ES-I3 (cell line): ENCODE measurements at regions not wholly inside any gene's neighbourhood (a gene's known extent, or its start where the extent isn't known, plus 50 kb on each side); places are given as distances from the start of the nearest gene placed in this dataset.
"Not testable (repeated sequence)": the region's sequence is repeated elsewhere in the genome, so short reads cannot be mapped to it uniquely, and the experiment has no call there.

Source experiments
- H3K36me3 ChIP-seq: 2 replicates; pipeline ENCODE4 v1.6.1; 2013; ENCODE audit warnings: mild to moderate bottlenecking, low read length, control low read depth, moderate library complexity; ENCODE audit not compliant: insufficient read depth
- H3K4me1 ChIP-seq: 2 replicates; pipeline ENCODE4 v1.6.1; 2013; ENCODE audit warnings: mild to moderate bottlenecking, control low read depth, low read length; ENCODE audit not compliant: insufficient read depth
- H3K9ac ChIP-seq: 2 replicates; pipeline ENCODE4 v1.6.1; 2013; ENCODE audit warnings: low read depth, mild to moderate bottlenecking, low read length, moderate library complexity
- H3K9me3 ChIP-seq: 2 replicates; pipeline ENCODE4 v1.6.1; 2013; ENCODE audit warnings: mild to moderate bottlenecking, low read length, moderate library complexity; ENCODE audit not compliant: control insufficient read depth, insufficient read depth

DNA sequence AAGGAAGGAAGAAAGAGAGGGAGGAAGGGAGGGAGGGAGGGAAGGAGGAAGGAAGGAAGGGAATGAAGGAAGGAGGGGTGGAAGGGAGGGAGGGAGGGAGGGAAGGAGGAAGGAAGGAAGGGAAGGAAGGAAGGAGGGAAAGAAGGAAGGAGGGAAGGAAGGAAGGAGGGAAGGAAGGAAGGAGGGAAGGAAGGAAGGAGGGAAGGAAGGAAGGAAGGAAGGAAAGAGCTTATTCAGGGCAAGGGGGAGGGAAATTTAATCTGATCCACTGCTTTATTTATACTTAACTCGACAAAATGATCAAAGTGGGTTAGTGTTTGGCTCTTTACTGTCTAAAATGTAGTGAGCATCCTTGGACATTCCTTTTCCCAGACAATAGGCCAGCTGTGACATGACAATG lies 985.2 kb upstream of the FANCL start:
- not testable (repeated sequence) for H3K36me3 ChIP-seq, H3K9me3 ChIP-seq, H3K9ac ChIP-seq, H3K4me1 ChIP-seq

DNA sequence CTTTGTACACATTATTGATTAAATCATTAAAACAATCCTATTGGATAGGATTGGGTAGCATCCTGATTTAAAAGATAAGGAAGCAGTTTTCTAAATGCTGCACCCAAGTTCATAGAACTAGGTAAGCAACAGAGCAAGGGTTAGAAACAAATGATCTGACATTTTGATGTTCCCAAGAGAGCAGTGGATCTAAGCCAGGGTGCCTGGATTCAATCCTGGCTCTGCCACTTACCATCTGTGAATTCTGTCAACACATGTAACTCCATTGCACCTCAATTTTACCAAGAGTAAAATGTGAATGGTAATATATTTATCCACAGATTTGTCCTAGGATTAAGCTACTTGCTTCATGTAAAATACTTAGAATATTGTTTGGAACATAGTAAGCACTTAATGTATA lies 982.6 kb upstream of the FANCL start:
- H3K4me1 ChIP-seq, result no peaks in the 10 kb centered on the region
- H3K9ac ChIP-seq, result no peak overlapping the region
- H3K36me3 ChIP-seq, result no peaks in the 10 kb centered on the region
- H3K9me3 ChIP-seq, result no peaks in the 10 kb centered on the region

DNA sequence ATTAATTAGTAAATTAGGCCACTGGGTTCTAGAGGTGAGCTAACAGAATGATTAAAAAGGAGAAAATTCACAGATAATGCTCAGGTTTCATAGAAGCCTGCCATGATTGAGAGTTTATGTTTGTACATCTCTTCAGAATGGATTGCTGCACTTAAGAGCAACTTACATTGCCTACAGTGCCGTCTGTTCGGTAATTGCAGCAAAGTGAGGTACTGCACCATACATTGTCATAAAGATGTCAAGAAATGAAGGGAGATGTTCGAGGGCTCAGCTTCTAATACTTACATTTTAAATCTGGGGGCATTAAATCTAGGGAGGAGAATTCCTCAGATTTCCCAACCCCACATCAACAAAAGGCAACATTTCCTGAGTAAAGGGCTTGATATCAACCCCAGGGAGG lies 976.2 kb upstream of the FANCL start:
- H3K4me1 ChIP-seq, result no peaks in the 10 kb centered on the region
- no peak overlapping the region for H3K9ac ChIP-seq
- no peaks in the 10 kb centered on the region for H3K36me3 ChIP-seq
- no peaks in the 10 kb centered on the region for H3K9me3 ChIP-seq

DNA sequence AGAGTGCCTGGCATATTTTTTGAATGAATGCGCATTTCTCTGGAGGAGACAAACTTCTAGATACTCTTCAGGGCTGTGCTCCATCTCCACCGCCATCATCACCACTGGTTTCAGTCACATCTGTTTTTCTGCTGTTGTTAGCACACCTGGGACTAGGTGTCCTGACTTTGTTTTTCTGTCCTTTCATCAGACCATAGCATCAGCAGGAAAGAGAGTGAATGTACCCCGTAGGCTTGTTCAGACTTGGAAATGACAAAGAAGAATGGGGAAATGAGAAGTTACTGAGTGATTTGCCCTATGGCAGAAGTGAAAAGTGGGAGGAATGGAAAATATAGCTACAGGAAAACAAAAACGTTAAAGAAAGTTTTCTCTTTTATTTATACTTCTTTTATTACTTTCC lies 965.2 kb upstream of the FANCL start:
- Histone ChIP-seq H3K36me3 (no peaks in the 10 kb centered on the region), H3K4me1 (no peaks in the 10 kb centered on the region), H3K9ac (no peak overlapping the region), H3K9me3 (no peaks in the 10 kb centered on the region)

DNA sequence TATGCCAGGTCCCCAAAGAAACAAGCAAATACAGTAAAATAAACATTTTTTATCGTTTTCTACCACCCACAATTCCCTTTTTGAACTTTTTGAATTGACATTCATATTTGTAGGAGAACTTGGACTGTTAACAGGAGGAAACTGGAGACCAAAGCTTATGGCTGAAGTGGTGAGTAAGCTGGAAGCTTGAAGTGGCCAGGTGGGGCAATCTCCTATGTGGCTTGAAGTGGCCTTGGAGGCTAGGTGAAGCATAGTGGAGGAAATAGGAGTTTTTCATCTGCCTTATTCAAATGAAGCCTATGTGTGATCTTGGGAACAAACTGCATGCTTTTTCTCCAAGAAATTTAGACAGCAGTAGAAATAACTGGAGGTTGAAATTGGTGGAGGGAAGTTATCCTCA lies 962.9 kb upstream of the FANCL start:
- Histone ChIP-seq H3K9me3 (no peaks in the 10 kb centered on the region), H3K36me3 (no peaks in the 10 kb centered on the region), H3K4me1 (no peaks in the 10 kb centered on the region), H3K9ac (no peak overlapping the region)

DNA sequence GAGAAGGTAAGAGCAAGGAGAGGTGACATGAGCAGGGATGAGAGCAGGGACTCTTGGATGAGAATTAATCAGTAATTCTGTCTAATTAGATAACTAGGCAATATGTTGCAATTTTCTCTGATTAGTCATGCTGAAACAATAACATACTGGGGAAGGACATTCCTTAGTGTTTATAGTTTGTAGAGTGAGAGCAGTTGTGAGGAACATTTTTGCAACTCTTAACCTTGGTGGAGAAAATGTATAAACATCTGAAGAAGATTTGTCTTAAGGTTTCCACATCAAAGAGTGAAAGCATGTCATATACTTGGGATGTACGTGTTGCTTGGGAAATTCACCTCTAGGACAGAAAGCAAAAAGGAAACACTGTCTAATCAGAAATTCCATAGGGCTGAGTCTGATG lies 955.4 kb upstream of the FANCL start:
- H3K9me3 ChIP-seq, result no peaks in the 10 kb centered on the region
- no peaks in the 10 kb centered on the region for H3K4me1 ChIP-seq
- no peaks in the 10 kb centered on the region for H3K36me3 ChIP-seq
- H3K9ac ChIP-seq, result no peak overlapping the region

DNA sequence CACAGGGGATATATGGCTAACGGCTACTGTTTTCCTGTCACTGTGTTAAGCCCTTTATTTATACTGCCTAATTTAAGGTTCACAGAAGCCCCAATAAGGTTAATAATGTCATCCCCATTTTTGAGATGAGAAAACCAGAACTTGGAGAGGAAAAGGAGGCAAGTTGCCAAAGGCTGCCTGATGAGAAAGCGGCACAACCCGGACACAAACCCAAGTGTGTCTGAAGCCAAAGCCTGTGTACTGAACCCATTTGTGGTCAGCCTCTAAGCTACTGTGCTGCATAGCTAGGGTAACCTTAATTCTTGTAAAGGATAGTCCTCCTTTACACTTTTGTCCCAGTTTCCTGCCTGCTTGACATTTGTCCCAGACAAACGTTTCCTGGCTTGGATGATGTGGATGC lies 954.7 kb upstream of the FANCL start:
- no peaks in the 10 kb centered on the region for H3K4me1 ChIP-seq
- H3K9me3 ChIP-seq, result no peaks in the 10 kb centered on the region
- H3K36me3 ChIP-seq, result no peaks in the 10 kb centered on the region
- no peak overlapping the region for H3K9ac ChIP-seq

DNA sequence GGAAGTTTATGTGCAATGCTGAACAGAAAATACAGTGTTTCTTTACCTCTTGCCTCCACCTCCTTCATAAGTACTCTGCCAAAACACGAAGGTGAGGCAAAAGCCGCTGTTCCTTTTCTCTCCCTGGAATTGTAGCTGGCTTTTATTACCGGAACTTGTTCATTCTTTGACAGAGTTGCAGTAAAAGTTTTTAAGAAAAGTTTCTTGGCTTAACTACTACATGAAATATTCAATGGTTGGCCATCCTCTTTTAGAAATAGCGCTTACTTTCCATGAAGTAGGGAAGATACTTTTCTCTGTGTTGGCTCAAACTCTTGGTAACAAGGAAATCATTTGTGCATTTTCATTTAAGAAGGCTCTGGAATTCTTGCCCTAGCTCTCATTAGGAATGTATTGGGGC lies 950.7 kb upstream of the FANCL start:
- Histone ChIP-seq H3K4me1 (no peaks in the 10 kb centered on the region), H3K36me3 (no peaks in the 10 kb centered on the region), H3K9me3 (no peaks in the 10 kb centered on the region), H3K9ac (no peak overlapping the region)

DNA sequence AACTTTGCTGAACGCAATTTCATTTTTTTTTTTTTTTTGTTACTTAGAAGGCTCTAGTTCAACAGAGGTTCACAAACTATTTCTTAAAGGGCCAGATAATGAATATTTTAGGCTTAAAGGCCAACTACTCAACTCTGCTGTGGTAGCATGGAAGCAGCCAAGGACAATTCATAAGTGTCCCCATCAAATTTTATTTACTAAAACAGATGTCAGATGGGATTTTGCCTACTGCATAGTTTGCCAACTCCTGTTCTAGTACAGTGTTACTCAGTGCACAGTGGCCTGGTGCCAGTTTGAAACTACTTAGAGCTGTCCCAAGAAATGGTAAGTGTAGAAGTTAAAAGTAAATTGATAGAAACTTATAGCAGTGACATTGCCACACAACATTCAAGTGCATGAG lies 949.4 kb upstream of the FANCL start:
- no peaks in the 10 kb centered on the region for H3K9me3 ChIP-seq
- H3K4me1 ChIP-seq, result no peaks in the 10 kb centered on the region
- no peak overlapping the region for H3K9ac ChIP-seq
- no peaks in the 10 kb centered on the region for H3K36me3 ChIP-seq

DNA sequence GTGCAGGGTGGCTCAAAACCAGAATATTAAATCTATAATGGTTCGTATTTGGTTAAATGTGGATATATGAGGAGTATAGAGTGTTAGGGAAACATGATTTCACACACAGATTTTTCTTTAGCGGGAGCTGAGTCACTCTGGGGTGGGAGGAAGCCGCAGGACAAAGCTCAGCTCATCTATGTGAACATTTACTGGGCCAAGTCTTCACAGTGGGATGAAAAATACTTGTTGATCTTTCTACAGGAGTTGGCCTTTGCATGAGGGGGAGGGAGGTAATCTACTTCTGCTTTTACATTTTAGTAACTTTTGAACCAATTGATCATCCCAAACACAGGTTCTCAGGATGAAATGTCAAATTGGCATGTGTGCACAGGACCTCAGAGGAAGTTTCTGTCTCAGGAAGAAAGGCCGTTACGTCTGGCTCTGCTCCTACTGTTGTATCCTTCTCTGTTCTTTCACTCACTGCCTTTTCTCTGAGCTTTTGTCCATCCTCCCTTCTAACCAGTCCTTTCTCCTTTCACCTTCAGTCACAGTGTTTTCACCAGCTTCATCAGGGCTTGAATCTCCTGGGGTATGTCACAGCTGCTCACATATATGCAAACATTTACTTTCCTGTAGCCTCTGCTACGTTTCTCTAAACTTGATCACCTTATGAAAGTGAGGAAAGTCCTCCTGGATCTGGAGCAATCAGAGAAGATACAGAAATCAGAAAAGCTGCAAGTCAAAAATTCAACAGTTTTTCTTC lies 943.3 kb upstream of the FANCL start:
- H3K36me3 ChIP-seq, result no peaks in the 10 kb centered on the region
- H3K9ac ChIP-seq, result no peak overlapping the region
- H3K9me3 ChIP-seq, result no peaks in the 10 kb centered on the region
- peaks cover 8% of the 10 kb centered on the region for H3K4me1 ChIP-seq

DNA sequence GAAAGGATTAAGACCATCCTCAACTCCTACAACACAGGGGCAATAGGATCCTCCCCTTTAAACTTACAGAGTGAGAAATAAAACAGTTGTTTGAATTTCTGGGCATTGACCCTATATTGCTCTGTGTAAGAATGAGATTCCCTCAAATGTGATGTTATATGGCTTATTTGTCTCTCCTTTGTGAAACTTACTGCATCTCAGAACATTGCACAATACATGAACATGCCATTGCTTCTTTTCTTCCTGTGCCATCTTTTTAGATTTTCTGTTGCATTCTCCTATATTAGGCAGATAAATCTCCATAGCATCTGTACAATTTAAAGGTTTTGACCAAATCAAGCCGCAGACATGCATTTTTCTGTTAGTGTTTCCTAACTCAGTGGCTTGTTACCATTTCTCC lies 941.9 kb upstream of the FANCL start:
- Histone ChIP-seq H3K36me3 (no peaks in the 10 kb centered on the region), H3K9me3 (no peaks in the 10 kb centered on the region), H3K4me1 (peaks cover 8% of the 10 kb centered on the region), H3K9ac (no peak overlapping the region)

DNA sequence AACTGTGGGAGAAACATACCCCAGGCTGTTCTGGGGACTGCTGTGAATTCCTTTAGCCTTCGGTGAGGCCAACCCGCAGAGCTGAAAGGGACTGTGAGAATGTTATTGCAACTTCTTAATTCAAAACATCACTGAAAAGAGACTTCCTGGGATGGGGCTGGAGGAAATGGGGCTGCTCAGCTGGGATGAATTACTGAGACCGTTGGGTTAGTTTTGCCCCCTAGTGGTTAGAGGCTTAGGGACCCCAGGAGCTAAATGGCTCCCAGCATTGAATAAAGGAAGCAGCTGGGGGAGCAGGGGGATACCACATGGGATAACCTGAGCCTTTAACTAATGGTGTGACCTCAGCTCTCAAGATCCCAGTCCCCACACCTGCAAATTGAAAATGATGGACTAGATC lies 941.1 kb upstream of the FANCL start:
- Histone ChIP-seq H3K9me3 (no peaks in the 10 kb centered on the region), H3K36me3 (no peaks in the 10 kb centered on the region), H3K9ac (no peak overlapping the region), H3K4me1 (peaks cover 8% of the 10 kb centered on the region)

DNA sequence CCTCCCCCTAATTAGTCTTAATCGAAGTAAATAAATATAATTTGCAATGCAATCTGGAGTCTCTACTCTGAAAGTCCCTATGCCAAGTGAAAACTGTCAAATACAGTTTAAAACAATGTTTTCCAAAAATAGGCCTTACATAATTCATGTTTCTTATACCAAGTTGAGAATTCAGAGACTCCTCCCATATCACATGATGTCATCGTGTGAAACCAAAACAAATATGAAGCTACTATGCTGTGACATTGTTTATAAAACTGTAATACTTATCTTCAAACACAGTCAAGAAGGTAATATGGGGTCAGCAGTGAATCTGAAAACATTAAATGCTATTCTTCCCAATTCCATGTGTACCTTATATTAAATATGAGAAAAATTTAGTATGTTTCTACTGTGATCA lies 940.2 kb upstream of the FANCL start:
- H3K4me1 ChIP-seq, result peaks cover 8% of the 10 kb centered on the region
- H3K9me3 ChIP-seq, result no peaks in the 10 kb centered on the region
- no peak overlapping the region for H3K9ac ChIP-seq
- H3K36me3 ChIP-seq, result no peaks in the 10 kb centered on the region

DNA sequence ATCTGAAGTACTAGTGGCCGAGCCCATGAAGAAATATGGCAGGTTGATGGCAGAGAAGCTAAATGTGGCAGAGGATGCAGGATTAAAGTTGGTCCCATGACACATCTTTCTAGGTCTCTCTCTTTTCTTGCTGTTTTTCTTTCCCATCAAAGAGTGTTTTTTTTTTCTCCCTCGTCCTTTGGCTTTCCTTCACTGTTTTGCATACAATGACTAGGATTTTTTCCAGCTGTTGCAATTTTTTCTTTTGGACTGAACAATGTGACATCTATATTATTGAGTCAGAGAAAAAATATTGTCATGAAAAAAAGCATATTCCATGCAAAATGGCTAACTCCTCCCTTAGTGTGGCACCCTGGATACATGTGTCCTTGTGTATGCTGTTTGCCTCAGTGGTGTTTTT lies 939.5 kb upstream of the FANCL start:
- no peak overlapping the region for H3K9ac ChIP-seq

DNA sequence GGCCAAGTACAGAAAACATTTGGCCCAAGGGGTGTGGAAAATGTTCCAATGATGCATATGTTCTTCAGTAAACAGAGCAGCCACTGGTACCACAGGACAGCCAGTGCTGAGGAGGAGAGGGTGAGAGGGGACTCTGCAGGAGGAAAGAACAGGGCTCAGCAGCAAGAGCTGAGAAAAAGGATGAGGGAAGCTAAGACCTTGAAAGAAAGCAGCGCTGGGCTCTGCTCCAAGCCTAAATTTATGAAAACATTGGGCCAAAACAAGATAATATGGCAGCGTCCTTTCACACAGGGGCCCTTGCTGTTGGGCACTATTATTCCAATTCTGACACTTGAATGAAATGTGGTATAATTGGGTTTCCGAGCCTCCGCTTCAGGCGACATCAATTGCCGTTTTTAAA lies 939.0 kb upstream of the FANCL start:
- H3K36me3 ChIP-seq, result no peaks in the 10 kb centered on the region
- H3K9me3 ChIP-seq, result no peaks in the 10 kb centered on the region
- H3K4me1 ChIP-seq, result peaks cover 8% of the 10 kb centered on the region
- H3K9ac ChIP-seq, result no peak overlapping the region

More for the DNA sequence above, 939.5 kb upstream of the FANCL start:
- Histone ChIP-seq H3K9me3 (no peaks in the 10 kb centered on the region), H3K36me3 (no peaks in the 10 kb centered on the region), H3K4me1 (peaks cover 8% of the 10 kb centered on the region)

DNA sequence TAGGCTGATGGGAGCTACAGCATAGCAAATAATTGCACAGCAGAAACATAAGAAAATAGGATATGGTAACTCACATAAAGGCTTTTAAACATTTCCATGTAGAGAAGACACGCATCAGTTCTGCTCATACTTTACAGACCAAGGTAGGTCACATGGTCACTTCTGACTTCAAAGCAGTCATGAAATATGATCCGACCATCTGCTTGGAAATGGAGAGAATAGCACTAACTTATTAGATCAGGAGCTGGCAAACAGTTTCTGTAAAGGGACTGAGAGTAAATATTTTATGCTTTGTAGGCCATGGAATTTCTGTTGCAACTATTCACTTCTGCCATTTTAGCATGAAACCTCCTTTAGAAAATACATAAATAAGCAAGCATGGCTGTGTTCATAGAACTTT lies 936.6 kb upstream of the FANCL start:
- Histone ChIP-seq H3K36me3 (no peaks in the 10 kb centered on the region), H3K9me3 (no peaks in the 10 kb centered on the region), H3K9ac (no peak overlapping the region), H3K4me1 (peaks cover 3% of the 10 kb centered on the region)
